HG03175 (cell line): ENCODE measurements at regions not wholly inside any gene's neighbourhood (a gene's known extent, or its start where the extent isn't known, plus 50 kb on each side); places are given as distances from the start of the nearest gene placed in this dataset.
"Not testable (repeated sequence)": the region's sequence is repeated elsewhere in the genome, so short reads cannot be mapped to it uniquely, and the experiment has no call there.

Source experiments
- ATAC-seq: cut with Tn5 transposase; IDR thresholded peaks from one replicate; pipeline ENCODE4 v1.9.1; 2021; ENCODE audit warnings: mild to moderate bottlenecking, moderate library complexity; ENCODE audit not compliant: unreplicated experiment

GRCh38 chr9:103237571-103238109 is 242.5 kb downstream of the CYLC2 start:
- not testable (repeated sequence) for ATAC-seq

DNA sequence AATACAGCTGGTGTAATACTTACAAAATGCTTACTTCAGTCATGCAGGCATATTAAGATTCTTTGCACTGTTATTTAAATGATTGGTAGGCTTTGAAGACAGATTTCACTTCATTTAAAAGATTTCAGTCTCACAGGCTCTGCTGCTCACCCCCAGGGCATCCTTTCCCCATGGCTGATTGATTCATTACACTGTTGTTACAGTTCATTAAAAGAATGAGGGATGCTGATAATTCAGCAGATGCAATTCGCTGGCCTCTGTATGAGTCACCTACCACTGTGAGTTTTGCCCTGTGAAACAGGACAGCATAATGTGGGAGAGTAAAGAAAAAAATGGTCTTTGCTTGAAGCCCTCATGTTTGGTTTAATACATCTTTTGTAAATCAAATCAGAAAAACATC is 246.9 kb downstream of the CYLC2 start:
- no peak for ATAC-seq

GRCh38 chr9:103242486-103242885 is 247.4 kb downstream of the CYLC2 start:
- no peak for ATAC-seq

DNA sequence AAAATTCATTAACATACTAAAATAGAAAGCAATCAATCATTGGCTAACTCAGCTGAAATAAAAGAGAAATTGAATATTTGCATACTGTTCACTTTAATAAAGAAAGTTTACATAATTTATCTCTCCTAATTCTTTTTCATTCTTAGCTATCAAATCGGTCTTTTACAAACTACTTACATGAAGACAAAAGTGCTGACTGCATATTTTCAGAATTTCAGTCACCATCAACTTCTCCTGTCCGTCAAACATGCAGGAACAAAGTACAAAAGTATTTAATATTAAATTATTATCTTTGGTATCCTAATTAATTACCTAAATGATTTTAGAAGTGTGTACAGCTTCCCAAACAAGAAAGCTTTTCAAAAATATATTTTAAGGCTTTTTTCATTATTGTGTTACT is 248.4 kb downstream of the CYLC2 start:
- no peak for ATAC-seq

DNA sequence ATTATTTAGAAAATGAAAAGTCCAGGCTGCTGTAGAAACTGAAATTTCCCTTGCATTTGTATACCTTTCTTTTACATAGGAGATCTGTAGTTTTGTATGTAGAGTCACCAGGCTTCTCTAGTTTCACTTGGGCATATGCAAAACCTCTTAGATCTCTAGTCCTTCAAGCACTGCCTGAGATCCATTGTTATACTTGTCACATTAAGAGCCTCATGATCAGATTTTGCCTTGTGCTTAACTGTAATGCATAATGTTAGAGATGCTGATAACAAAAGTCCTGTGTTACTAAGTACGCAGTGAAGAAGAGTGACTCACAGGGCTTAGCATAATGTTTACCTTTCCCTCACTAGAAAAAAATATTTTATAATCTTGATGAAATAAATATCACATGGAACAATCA is 250.2 kb downstream of the CYLC2 start:
- ATAC-seq = no peak

GRCh38 chr9:103261951-103262350 is 266.8 kb downstream of the CYLC2 start:
- ATAC-seq = no peak

GRCh38 chr9:103266064-103266463 is 270.9 kb downstream of the CYLC2 start:
- no peak for ATAC-seq

GRCh38 chr9:103277240-103277639 is 282.1 kb downstream of the CYLC2 start:
- ATAC-seq = no peak

DNA sequence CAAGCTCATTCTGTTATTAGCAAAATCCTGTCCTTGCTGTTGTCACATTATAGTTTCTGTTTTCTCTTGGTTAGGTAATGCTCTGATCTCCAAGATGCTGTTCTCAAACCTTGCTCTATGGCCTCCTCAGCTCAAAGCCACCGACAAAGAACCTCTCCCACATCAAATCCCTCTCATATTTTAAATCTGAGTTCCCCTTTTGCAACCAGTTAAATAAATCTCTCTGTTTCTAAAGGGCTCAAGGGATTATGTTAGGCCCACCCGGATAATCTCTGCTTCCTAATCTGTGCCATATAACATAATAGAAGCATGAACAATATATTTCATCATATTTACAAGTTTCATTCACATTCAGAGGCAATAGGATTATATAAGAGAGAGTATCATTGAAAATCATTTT is 286.0 kb downstream of the CYLC2 start:
- ATAC-seq = no peak

GRCh38 chr9:103287361-103287760 is 292.2 kb downstream of the CYLC2 start:
- ATAC-seq = no peak

- no peak for ATAC-seq
Measured at GRCh38 chr9:103296189-103296588, 301.1 kb downstream of the CYLC2 start.

- ATAC-seq = no peak
Measured at GRCh38 chr9:103301051-103301450, 305.9 kb downstream of the CYLC2 start.

- no peak for ATAC-seq
Measured at GRCh38 chr9:103304797-103305196, 309.7 kb downstream of the CYLC2 start.

DNA sequence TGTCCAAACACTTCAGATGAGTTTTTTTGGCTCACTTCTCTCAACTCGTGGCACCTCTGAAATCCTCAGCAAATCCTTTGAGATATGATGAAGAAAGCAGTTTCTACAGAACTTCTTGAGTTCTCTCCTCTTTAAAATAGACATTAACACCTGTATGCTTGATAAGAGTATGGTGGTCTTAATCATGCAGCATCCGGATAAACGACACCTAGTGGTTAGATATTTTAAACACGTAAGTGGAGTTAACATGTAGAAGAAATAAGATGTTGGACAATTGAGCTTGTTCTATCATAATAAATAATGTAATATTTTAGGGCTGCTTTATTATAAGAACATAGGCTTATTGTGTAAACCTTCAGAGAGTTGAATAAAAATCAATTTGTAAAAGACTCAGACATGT is 324.8 kb downstream of the CYLC2 start:
- ATAC-seq = no peak

GRCh38 chr9:103323699-103324098 is 328.6 kb downstream of the CYLC2 start:
- ATAC-seq = no peak

- ATAC-seq = no peak
Measured at GRCh38 chr9:103335461-103335860, 340.3 kb downstream of the CYLC2 start.

DNA sequence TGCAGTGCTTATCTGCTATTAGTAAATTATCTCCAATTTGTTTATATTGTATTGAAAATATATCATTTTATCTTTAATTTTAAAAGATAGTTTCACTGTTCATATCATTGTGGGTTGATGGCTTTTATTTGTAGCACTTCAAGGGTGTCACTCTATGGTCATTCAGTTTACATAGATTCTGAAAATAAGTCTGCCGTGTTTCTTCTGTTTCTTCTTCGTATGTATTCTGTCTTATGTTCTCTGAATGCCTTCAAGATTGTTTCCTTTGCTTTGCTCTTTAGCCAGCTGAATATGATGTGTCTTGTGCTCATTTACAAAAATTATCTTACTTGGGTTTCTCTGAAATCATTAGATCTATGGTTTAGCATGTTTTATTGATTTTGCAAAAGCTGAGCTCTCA is 359.9 kb downstream of the CYLC2 start:
- no peak for ATAC-seq

- not testable (repeated sequence) for ATAC-seq
Measured at GRCh38 chr9:103357980-103358379, 362.8 kb downstream of the CYLC2 start.

- no peak for ATAC-seq
Measured at GRCh38 chr9:103361906-103362305, 366.8 kb downstream of the CYLC2 start.

DNA sequence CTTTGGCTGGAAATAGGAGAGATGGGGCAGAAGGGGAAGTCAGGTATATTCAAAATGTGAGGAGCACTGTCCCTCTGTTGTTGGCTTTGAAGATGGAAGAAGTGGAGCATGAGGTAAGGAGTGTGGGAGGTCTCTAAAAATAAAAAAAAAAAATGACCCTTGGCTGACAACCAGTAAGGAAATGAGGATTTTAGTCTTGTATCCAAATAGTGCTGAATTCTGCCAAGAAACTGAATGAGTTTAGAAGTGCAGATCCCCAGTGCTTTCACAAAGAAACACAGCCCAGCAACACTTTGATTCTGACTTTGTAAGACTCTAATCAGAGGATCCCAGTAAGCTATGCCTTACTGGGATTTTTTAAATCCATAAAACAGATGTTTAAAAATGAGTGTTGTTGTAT is 367.9 kb downstream of the CYLC2 start:
- ATAC-seq = no peak

DNA sequence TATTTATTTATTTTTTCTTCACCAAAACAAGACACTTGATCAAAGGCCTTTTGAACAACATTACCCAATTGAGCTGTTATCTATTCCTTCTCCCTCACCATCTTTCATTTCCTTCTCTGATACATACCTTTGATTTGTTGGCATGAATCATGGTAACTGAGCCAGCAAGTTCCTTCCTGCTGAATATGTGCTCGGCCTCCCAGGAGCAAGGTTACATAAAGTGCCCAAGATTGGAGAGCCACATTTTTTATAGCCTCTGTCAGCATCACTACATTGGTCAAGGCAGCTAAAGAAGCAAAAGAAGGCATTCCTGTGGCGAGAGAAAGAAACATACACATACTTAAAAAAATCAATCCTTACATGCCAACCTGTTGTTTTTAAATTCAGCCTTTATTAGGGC is 369.6 kb downstream of the CYLC2 start:
- no peak for ATAC-seq

DNA sequence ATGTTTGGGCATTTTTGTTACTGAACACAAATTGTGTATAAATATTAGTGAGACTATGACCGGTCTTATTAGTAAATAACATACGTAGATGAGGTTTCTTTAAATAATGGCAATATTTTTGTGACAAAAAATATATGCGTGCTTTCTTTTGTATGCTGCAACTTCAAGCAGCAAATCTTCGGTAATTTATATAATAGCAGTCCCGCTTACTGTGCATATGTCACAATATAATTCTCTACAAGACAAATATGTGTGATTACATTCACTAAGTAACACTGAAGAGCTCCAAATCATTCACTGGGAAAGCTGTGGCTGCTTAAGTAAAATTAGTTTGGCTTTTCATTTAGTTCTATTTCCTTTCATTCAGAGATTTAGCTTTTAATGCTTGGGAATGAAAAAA is 376.0 kb downstream of the CYLC2 start:
- ATAC-seq = no peak

DNA sequence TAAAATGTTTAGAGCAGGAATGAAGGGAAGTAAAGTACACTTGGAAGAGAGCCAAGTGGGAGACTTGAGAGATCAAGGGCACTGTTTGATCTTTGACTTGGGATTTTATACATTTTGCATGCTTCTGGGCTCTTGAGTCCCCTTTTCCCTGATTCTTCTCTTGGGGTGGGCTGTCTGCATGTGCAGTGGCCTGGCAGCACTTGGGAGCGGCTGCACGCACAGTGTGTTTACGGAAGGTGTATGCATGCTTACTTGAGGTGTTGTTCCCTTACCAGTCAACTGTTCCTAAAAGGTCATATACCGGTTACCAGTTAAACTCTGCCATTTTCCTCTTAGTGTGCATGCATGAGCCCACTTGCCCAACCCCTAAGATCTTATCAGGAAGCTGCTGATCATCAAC is 377.7 kb downstream of the CYLC2 start:
- ATAC-seq = no peak

- ATAC-seq = no peak
Measured at GRCh38 chr9:103377667-103378066, 382.5 kb downstream of the CYLC2 start.
